ENCODE measurements at regions not wholly inside any gene's neighbourhood (a gene's known extent, or its start where the extent isn't known, plus 50 kb on each side); places are given as distances from the start of the nearest gene placed in this dataset.
"Not testable (repeated sequence)": the region's sequence is repeated elsewhere in the genome, so short reads cannot be mapped to it uniquely, and the experiment has no call there.

DNA sequence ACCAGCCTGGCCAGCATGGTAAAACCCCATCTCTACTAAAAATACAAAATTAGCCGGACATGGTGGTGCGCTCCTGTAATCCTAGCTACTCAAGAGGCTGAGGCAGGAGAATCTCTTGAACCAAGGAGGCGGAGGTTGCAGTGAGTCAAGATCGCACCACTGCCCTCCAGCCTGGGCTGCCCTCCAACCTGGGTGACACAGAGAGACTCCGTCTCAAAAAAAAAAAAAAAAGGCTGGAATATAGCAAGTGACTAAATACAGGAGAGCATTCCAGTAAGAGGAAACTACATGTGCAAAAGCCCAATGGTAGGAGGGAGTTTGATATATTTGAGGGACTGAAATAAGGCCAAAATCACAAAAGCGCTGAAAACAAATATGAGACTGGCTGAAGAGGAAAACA lies 76.5 kb upstream of the NR5A2 start:
- not testable (repeated sequence) for DNase-seq

DNA sequence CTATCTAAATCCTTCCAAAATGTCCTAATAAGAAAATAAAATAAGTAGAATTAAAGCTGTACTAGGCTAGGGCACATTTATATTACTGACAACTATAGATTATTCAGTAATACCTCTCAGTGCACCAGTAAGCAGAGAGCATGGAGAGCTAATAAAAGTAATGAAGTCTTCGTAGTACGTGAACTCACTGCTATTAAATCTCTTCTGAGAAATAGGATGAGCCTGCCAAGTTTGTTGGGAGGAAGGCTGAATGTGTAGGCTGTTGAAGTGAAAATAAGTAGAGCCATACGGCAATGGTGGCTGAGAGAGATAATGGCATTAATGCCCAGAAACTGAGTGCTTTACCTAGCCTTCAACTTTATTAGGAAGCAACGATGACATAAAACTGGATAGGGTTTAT lies 73.9 kb upstream of the NR5A2 start:
- no peak for DNase-seq

GRCh38 chr1:199954699-199955098 lies 72.8 kb upstream of the NR5A2 start:
- no peak for DNase-seq

DNA sequence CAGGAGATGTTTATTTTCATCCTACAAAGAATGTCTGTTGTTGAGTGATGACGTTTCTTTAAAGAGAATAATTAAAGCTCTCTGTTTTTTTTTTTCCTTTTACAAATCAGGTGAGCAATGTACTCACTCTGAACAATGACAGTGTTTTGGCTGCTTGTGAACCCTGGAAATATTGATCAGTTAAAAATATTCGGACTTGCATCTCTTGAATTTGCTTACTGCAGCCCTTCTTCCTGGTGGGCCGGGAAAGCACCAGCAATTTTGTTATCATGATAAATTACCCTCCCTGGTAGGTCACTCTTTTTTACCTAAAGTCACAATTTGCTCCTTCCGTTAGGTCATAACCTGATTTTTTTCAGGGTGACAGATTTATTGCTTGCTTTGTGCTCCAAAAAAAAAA lies 72.3 kb upstream of the NR5A2 start:
- no peak for DNase-seq

- DNase-seq = no peak
Measured at GRCh38 chr1:199956005-199956404, 71.5 kb upstream of the NR5A2 start.

DNA sequence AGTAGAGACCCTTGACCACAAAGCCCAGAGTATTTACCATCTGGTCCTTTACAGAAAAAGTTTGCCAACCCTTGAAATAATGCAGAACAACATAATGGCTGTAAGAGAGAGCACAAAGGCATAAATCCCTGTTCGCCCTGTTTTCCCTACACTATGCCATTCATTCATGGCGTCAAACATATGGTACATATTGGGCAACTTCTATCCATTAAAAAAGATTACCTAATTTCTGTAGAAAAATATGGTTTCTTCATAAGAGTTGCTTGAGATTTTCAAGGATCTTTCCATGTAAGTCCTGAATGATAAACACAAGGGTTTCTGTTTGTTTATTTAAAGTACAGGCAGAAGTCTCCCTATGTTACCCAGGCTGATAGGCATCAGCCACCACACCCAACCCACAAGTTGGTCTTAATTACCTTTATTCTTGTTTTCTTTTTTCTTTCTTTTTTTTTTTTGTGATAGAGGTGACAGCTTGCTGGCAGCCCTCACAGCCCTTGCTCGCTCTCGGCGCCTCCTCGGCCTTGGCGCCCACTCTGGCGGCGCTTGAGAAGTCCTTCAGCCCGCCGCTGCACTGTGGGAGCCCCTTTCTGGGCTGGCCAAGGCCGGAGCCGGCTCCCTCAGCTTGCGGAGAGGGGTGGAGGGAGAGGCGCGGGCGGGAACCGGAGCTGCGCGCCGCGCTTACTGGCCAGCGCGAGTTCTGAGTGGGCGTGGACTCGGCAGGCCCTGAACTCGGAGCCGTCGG lies 68.3 kb upstream of the NR5A2 start:
- DNase-seq = no peak

DNA sequence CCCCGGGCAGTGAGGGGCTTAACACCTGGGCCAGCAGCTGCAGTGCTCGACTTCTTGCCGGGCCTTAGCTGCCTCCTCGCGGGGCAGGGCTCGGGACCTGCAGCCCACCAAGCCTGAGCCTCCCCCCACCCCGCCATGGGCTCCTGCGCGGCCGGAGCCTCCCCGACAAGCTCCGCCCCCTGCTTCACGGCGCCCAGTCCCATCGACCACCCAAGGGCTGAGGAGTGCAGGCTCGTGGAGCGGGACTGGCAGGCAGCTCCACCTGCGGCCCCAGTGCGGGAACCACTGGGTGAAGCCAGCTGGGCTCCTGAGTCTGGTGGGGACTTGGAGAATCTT lies 67.8 kb upstream of the NR5A2 start:
- no peak for DNase-seq

- DNase-seq = no peak
Measured at GRCh38 chr1:199970125-199970524, 57.4 kb upstream of the NR5A2 start.

DNA sequence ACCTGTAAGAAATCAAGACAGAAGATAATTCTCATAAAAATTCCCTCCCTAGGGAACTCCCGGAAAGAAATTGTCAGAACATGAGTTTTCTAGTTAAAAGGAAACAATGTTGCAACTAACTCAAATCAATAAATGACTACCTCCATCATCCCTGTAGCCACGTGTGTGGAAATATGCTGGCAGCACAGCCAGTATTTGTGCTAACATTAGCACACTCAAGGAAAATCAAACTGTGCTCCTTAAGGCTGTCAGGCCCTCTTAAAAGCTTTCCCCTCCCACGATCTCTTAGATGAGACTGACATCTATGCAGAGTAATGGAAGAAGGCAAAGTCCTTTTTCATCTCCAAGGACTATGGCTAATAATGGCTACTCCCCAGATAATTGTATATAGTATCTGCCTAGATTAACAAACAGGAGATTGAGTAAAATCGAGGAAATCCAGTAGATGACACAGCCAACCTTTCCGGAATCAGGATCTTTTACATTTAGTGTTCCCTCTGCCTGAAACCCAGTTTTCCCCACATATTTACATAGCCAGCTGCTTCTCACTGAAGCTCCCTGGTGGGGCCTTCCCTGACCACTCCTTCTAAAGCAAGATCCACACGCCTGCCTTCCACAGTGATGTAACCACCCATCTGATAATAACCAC lies 50.9 kb upstream of the NR5A2 start:
- DNase-seq = no peak

All from activated CD4-positive, CD25-positive, alpha-beta regulatory T cell treated with anti-CD3 and anti-CD28 coated beads, Interleukin-2, amount 50 U/mL, for 72 hours (primary cell).